ENCODE measurements at regions not wholly inside any gene's neighbourhood (a gene's known extent, or its start where the extent isn't known, plus 50 kb on each side); places are given as distances from the start of the nearest gene placed in this dataset.

GRCh38 chr16:77500934-77501664 is 66.3 kb upstream of the ADAMTS18 start:
- no peak for TF ChIP-seq NAIF1 (CRISPR knock-in tag; IDR thresholded peaks at IDR 0.05; ENCODE audit: borderline replicate concordance)
- no peak for TF ChIP-seq ZMYM2 (CRISPR knock-in tag; IDR thresholded peaks at IDR 0.05)
- TF ChIP-seq ETV5 (CRISPR knock-in tag; IDR thresholded peaks at IDR 0.05; ENCODE audit: borderline replicate concordance): no peak
- no peak for TF ChIP-seq SMYD3 (CRISPR knock-in tag; IDR thresholded peaks at IDR 0.05)
- TF ChIP-seq ZNF234 (CRISPR knock-in tag; conservative IDR thresholded peaks at IDR 0.05): no peak
- no peak for TF ChIP-seq POLR2AphosphoS5 (IDR thresholded peaks at IDR 0.05; ENCODE audit: low read depth, low read length)
- TF ChIP-seq ZNF512 (CRISPR knock-in tag; IDR thresholded peaks at IDR 0.05): no peak
- TF ChIP-seq DMTF1 (CRISPR knock-in tag; IDR thresholded peaks at IDR 0.05): no peak
- TF ChIP-seq ZSCAN30 (CRISPR knock-in tag; IDR thresholded peaks at IDR 0.05): no peak
- TF ChIP-seq PCBP1 (IDR thresholded peaks at IDR 0.05; ENCODE audit: borderline replicate concordance, low read depth, low read length): no peak
- no peak for TF ChIP-seq DZIP1 (CRISPR knock-in tag; IDR thresholded peaks at IDR 0.05)

More at GRCh38 chr16:77500934-77501664, 66.3 kb upstream of the ADAMTS18 start:
- no peak overlapping the region for H2AFZ ChIP-seq (ENCODE audit: low read length)
- in situ Hi-C loops (cut with HindIII; ENCODE audit: extremely low pct_ligation_motif_present, low pct_unique_long_range_greater_than_20kb): no loop called here
- H3K27ac ChIP-seq (ENCODE audit: extremely low read length, insufficient read depth, low read length): no peak overlapping the region
- ChIA-PET CTCF (ENCODE audit: low intra/inter-chr PET ratio, low total read pairs) (no interaction called here), POLR2A (no interaction called here)
- no peaks in the 10 kb centered on the region for H3K9me3 ChIP-seq (ENCODE audit: low read length)
- no peak for FAIRE-seq
- no TSS peak for BruUV-seq (replicated peaks)
- H4K20me1 ChIP-seq (ENCODE audit: insufficient read depth, low read length): no peaks in the 10 kb centered on the region
- H3K4me3 ChIP-seq (replicated peaks in 1 of 3; ENCODE audit: insufficient read depth in 1 of 3, low read depth in 2 of 3, low read length in 3 of 3): no peak overlapping the region
- H3K9ac ChIP-seq (ENCODE audit: insufficient read depth, low read depth, low read length): no peak overlapping the region
- 7% methylated on average over 7 of the region's 7 CpGs for WGBS (ENCODE audit: low lambda C conversion rate)
- H3K27me3 ChIP-seq (ENCODE audit: control insufficient read depth in 1 of 2, insufficient read depth in 2 of 2, low read length in 2 of 2): no peaks in the 10 kb centered on the region
- intact Hi-C loops (cut with micrococcal nuclease; ENCODE audit: unreplicated experiment): no loop called here
- H3K4me1 ChIP-seq (ENCODE audit: insufficient read depth, low read length): no peaks in the 10 kb centered on the region
- H3K4me2 ChIP-seq (ENCODE audit: low read depth, low read length): no peak overlapping the region
- H3K79me2 ChIP-seq (ENCODE audit: insufficient read depth, low read length): no peaks in the 10 kb centered on the region
- no peaks in the 10 kb centered on the region for H3K36me3 ChIP-seq (replicated peaks in 1 of 2; ENCODE audit: control insufficient read depth in 1 of 2, insufficient read depth in 2 of 2, low read length in 2 of 2)
- no peak for DNase-seq (ENCODE audit: low spot score)
- ATAC-seq: no peak

All from HepG2 (cell line).